Activated naive CD4-positive, alpha-beta T cell treated with anti-CD3 and anti-CD28 coated beads, Interleukin-2, amount 50 U/mL, for 24 hours (primary cell): ENCODE measurements at regions not wholly inside any gene's neighbourhood (a gene's known extent, or its start where the extent isn't known, plus 50 kb on each side); places are given as distances from the start of the nearest gene placed in this dataset.

ENCODE experiments used
- H3K27ac Mint-ChIP-seq: one replicate; pipeline ENCODE4 v1.8.0; 2021; ENCODE audit warnings: mild to moderate bottlenecking, mixed read lengths
- H3K27me3 Mint-ChIP-seq: one replicate; pipeline ENCODE4 v1.8.0; 2021; ENCODE audit warnings: mixed read lengths
- H3K36me3 Mint-ChIP-seq: one replicate; pipeline ENCODE4 v1.8.0; 2021; ENCODE audit warnings: mixed read lengths
- H3K4me1 Mint-ChIP-seq: one replicate; pipeline ENCODE4 v1.8.0; 2021; ENCODE audit warnings: mixed read lengths
- H3K4me3 Mint-ChIP-seq: one replicate; pipeline ENCODE4 v1.8.0; 2021; ENCODE audit warnings: mild to moderate bottlenecking, mixed read lengths
- H3K9me3 Mint-ChIP-seq: one replicate; pipeline ENCODE4 v1.8.0; 2021; ENCODE audit warnings: mixed read lengths

DNA sequence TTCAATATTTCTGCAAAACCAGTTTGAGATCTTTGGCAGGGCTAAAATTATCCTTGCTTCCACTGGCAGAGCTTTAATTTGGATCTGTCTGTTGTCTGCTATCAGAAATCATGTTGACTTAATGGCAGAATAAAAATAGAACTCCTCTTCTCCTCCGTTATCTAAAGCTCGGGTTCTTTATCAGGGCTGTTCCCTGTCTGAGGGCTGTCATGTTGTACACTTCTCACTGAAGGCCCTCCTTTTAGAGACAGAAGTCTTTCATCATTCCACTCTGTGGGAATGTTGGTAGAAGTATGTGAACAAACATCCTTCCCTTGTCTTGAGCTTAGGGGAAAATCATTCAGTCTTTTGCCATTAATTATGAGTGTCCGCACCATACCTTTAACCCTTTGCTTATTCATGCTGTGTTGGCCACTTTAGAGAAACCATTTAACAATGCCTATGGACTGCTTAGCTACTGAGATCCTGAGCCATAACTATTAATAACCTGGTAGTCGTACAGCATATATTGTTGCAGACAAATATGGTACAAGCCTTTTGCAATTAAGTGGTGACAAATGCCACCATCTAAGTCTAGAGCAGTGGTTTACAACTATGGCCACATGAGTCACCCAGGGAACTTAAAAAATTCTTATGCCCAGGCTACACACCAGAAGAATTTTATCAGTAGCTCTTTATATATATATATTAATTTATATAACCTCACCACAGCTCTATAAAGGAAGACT is 226.0 kb upstream of the TPM1 start:
- H3K27me3 Mint-ChIP-seq, result peaks cover 4% of the 10 kb centered on the region
- H3K9me3 Mint-ChIP-seq, result no peaks in the 10 kb centered on the region
- H3K36me3 Mint-ChIP-seq, result no peaks in the 10 kb centered on the region
- H3K27ac Mint-ChIP-seq, result no peak overlapping the region
- no peak overlapping the region for H3K4me3 Mint-ChIP-seq
- no peaks in the 10 kb centered on the region for H3K4me1 Mint-ChIP-seq

- H3K27me3 Mint-ChIP-seq, result peaks cover 4% of the 10 kb centered on the region
- no peak overlapping the region for H3K27ac Mint-ChIP-seq
- no peaks in the 10 kb centered on the region for H3K36me3 Mint-ChIP-seq
- no peaks in the 10 kb centered on the region for H3K4me1 Mint-ChIP-seq
- H3K4me3 Mint-ChIP-seq, result no peak overlapping the region
- H3K9me3 Mint-ChIP-seq, result no peaks in the 10 kb centered on the region
Measured at GRCh38 chr15:62818691-62819090, 223.9 kb upstream of the TPM1 start.

- Mint-ChIP-seq H3K36me3 (no peaks in the 10 kb centered on the region), H3K4me1 (no peaks in the 10 kb centered on the region), H3K4me3 (no peak overlapping the region), H3K27ac (no peak overlapping the region), H3K27me3 (peaks cover 4% of the 10 kb centered on the region), H3K9me3 (no peaks in the 10 kb centered on the region)
Measured at GRCh38 chr15:62821384-62822131, 221.0 kb upstream of the TPM1 start.

DNA sequence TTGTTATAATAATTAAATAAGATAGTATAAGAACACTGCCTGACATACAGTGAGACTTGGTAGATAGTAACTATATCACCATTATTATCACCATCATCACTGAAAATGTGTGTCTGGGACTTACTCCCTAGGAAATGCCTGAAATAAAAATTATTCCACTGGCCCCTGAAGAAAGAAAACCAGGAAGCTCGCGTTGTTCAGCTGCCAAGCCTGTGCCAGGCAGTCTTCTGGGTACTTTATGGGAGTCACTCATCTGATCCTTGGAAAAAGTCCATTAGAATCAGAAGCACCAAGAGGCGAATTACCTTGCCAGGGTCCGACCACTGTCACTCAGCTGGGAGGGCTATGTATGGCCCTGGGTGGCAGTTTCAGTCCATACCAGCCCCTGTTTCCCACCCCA is 220.3 kb upstream of the TPM1 start:
- H3K27me3 Mint-ChIP-seq, result peaks cover 4% of the 10 kb centered on the region
- H3K4me3 Mint-ChIP-seq, result no peak overlapping the region
- no peaks in the 10 kb centered on the region for H3K4me1 Mint-ChIP-seq
- no peak overlapping the region for H3K27ac Mint-ChIP-seq
- H3K9me3 Mint-ChIP-seq, result no peaks in the 10 kb centered on the region
- no peaks in the 10 kb centered on the region for H3K36me3 Mint-ChIP-seq

GRCh38 chr15:62823561-62823960 is 219.0 kb upstream of the TPM1 start:
- Mint-ChIP-seq H3K4me1 (no peaks in the 10 kb centered on the region), H3K9me3 (no peaks in the 10 kb centered on the region), H3K27me3 (peaks cover 1% of the 10 kb centered on the region), H3K4me3 (no peak overlapping the region), H3K36me3 (no peaks in the 10 kb centered on the region), H3K27ac (no peak overlapping the region)

DNA sequence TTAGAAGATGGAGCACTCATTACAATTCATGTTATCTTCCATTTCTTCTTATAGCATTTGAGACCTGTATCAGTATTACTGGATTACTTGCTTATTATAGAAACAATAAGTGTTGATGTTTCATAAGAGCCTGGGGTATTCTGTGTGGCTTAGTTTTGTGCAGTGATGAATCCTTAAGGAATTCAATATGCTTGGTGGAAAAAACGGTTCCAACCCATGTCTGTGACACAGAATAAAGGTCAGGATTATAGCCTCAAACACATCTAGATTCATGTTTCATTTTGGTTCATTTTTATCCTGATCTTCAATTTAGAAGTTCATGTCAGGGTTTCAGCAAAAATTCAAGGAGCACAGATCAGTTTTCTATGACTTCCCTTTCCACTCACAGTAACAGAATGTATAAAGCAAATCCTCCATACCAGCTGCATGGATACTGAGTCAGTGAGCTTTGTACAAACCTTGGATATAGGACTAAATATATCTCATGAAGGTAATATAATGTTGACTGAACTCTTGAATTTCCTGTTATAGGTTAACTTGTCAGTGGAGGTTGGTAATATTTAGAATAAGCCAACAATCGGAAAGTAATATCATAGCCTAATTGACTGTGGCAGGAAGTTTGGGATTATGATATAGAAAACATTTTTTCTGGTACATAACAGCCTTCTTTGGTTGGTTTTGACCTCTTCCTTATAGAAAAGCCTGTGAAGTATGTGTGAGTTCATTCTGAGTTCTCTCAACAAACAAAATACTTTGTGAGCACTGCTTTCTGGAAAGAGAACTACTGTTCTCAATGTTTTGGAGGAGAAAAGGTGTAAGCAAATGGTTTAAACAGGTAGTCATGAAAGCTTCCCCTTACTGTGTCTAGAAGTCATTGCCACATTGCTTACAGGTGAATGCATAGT is 218.2 kb upstream of the TPM1 start:
- Mint-ChIP-seq H3K9me3 (no peaks in the 10 kb centered on the region), H3K4me3 (no peak overlapping the region)

GRCh38 chr15:62825191-62825590 is 217.4 kb upstream of the TPM1 start:
- Mint-ChIP-seq H3K4me3 (no peak overlapping the region), H3K4me1 (no peaks in the 10 kb centered on the region), H3K27me3 (peaks cover 1% of the 10 kb centered on the region), H3K9me3 (no peaks in the 10 kb centered on the region), H3K27ac (no peak overlapping the region), H3K36me3 (no peaks in the 10 kb centered on the region)

More for the DNA sequence above, 218.2 kb upstream of the TPM1 start:
- H3K27me3 Mint-ChIP-seq, result peaks cover 1% of the 10 kb centered on the region
- H3K36me3 Mint-ChIP-seq, result no peaks in the 10 kb centered on the region
- H3K27ac Mint-ChIP-seq, result no peak overlapping the region
- no peaks in the 10 kb centered on the region for H3K4me1 Mint-ChIP-seq

GRCh38 chr15:62826561-62826960 is 216.0 kb upstream of the TPM1 start:
- Mint-ChIP-seq H3K27ac (no peak overlapping the region), H3K4me3 (no peak overlapping the region), H3K9me3 (no peaks in the 10 kb centered on the region), H3K4me1 (no peaks in the 10 kb centered on the region), H3K36me3 (no peaks in the 10 kb centered on the region), H3K27me3 (no peaks in the 10 kb centered on the region)

- Mint-ChIP-seq H3K36me3 (no peaks in the 10 kb centered on the region), H3K4me1 (no peaks in the 10 kb centered on the region), H3K4me3 (no peak overlapping the region), H3K27me3 (no peaks in the 10 kb centered on the region), H3K27ac (no peak overlapping the region), H3K9me3 (no peaks in the 10 kb centered on the region)
Measured at GRCh38 chr15:62828364-62828763, 214.2 kb upstream of the TPM1 start.

GRCh38 chr15:62832231-62832630 is 210.3 kb upstream of the TPM1 start:
- Mint-ChIP-seq H3K9me3 (no peaks in the 10 kb centered on the region), H3K36me3 (no peaks in the 10 kb centered on the region), H3K4me1 (no peaks in the 10 kb centered on the region), H3K27ac (no peak overlapping the region), H3K27me3 (no peaks in the 10 kb centered on the region), H3K4me3 (no peak overlapping the region)

DNA sequence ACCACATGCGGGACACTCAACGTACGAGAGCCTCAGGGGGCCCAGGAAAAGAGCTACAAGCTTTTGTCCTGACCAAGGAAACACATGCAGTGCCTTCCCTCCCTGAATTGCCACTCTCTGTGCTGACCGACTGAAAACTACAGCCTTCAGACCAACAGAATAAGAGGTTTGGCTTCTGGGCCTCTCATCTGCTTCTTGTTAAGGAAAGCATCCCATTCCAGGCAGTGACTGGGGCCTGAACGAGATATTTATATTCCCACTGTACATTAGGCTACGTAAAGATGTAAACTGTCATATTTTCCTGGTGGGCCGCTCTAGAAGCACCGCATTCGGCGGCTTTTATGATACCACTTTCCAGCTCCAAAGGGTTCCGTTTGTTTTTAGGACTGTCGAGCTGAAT is 208.9 kb upstream of the TPM1 start:
- Mint-ChIP-seq H3K4me1 (no peaks in the 10 kb centered on the region), H3K27me3 (no peaks in the 10 kb centered on the region), H3K27ac (no peak overlapping the region), H3K36me3 (no peaks in the 10 kb centered on the region), H3K9me3 (no peaks in the 10 kb centered on the region), H3K4me3 (no peak overlapping the region)

- no peaks in the 10 kb centered on the region for H3K4me1 Mint-ChIP-seq
- H3K27me3 Mint-ChIP-seq, result peaks cover 5% of the 10 kb centered on the region
- no peak overlapping the region for H3K27ac Mint-ChIP-seq
- no peak overlapping the region for H3K4me3 Mint-ChIP-seq
- no peaks in the 10 kb centered on the region for H3K9me3 Mint-ChIP-seq
- no peaks in the 10 kb centered on the region for H3K36me3 Mint-ChIP-seq
Measured at GRCh38 chr15:62834686-62835329, 207.7 kb upstream of the TPM1 start.

DNA sequence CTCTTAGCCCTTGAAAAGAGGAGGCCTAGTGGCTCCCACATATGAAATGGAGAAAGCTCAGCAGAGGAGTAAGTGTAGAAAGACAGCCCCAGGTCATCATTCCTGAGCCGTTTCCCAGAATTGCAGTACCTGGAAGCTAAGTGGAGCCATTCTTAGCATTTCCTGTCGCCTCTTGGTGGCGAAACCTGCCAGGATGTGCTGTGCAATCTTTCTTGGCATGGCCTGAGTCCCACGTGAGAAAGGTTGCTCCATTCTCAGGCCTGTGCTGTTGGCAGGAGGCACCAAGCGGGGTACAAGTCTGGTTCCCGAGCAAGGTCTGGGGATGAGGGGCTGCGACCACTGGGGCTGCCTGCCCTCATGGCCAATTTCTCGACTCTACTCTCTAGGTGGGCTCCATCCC is 207.2 kb upstream of the TPM1 start:
- no peak overlapping the region for H3K4me3 Mint-ChIP-seq

GRCh38 chr15:62835762-62836161 is 206.8 kb upstream of the TPM1 start:
- no peaks in the 10 kb centered on the region for H3K36me3 Mint-ChIP-seq
- no peaks in the 10 kb centered on the region for H3K4me1 Mint-ChIP-seq
- no peak overlapping the region for H3K4me3 Mint-ChIP-seq
- H3K27ac Mint-ChIP-seq, result no peak overlapping the region
- peaks cover 5% of the 10 kb centered on the region for H3K27me3 Mint-ChIP-seq
- no peaks in the 10 kb centered on the region for H3K9me3 Mint-ChIP-seq

More for the DNA sequence above, 207.2 kb upstream of the TPM1 start:
- Mint-ChIP-seq H3K9me3 (no peaks in the 10 kb centered on the region), H3K27me3 (peaks cover 5% of the 10 kb centered on the region), H3K27ac (no peak overlapping the region), H3K4me1 (no peaks in the 10 kb centered on the region), H3K36me3 (no peaks in the 10 kb centered on the region)

DNA sequence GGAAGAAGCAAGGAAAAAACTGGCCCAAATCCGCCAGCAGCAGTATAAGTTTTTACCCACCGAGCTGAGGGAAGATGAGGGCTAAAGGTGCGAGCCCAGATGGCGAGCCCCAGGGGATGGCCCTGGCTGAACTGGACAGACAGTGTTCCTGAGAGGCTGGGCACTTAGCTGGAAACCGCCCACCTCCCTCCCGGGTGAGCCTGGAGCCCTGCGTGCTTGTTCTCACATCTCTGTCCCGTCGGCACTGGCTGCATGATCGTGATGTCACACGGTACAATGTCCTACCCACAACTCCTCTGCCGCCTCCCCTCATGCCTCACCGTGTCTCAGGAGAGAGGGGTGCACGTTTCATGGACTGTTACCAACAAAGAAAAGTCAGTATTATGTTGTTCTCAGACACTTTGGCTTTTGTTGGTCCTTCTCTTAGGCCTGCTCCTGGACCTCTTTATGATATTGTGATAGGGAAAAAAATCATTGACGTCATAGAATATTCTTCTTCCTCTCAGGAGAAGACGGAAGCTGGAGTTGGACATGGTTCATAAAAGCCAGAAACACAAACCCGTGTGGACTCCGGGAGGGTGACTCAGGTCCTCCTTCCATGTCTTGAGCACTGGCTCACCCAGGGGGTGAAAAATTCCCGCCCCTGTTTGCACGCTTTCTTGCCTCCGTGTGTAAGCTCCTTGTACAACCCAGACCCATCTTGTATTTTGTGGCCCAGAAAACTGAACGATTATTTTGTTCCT is 201.8 kb upstream of the TPM1 start:
- Mint-ChIP-seq H3K4me1 (no peaks in the 10 kb centered on the region), H3K9me3 (no peaks in the 10 kb centered on the region), H3K27ac (no peak overlapping the region), H3K36me3 (no peaks in the 10 kb centered on the region), H3K27me3 (peaks cover 5% of the 10 kb centered on the region), H3K4me3 (no peak overlapping the region)
